K562 (cell line): ENCODE measurements at regions not wholly inside any gene's neighbourhood (a gene's known extent, or its start where the extent isn't known, plus 50 kb on each side); places are given as distances from the start of the nearest gene placed in this dataset.

Source experiments
- ATAC-seq: fragments of 200-7000 bp; cut with Tn5 transposase; 3 replicates; pipeline ENCODE4 v1.9.1; 2020; ENCODE audit warnings: moderate library complexity
- BruUV-seq: library from RNA; stranded (reverse); fragments of 400-500 nt; replicated peaks from 2 replicates; lab custom pipeline; 2021; lab: Mats Ljungman, UMichigan
- CTCF ChIA-PET: fragments of 300-600 bp; formaldehyde crosslinking; extraction: SDS; loops from one replicate; lab custom pipeline; 2021; ENCODE audit warnings: low intra/inter-chr PET ratio; lab: Yijun Ruan, JAX
- POLR2A ChIA-PET: fragments of 300-600, 350-650 bp; sonication (Branson Sonifier 250); formaldehyde crosslinking; extraction: SDS; loops from one replicate; lab custom pipeline; 2021; ENCODE audit warnings: antibody characterized with exemption, inconsistent platforms; lab: Yijun Ruan, JAX
- DNase-seq, 4 experiments: peaks; one replicate each; pipeline versions ENCODE4 v3.0.0 to v3.0.0-alpha.2; 2011 to 2018; ENCODE audit warnings: low spot score in 3 of 4, mixed read lengths in 3 of 4; ENCODE audit errors: extremely low read depth in 1 of 4
- FAIRE-seq: peaks from 2 replicates; lab custom pipeline; 2011; peaks lifted over from hg19 to GRCh38; lab: Jason Lieb, UNC
- H2AFZ ChIP-seq: 2 replicates; pipeline ENCODE4 v1.6.0; 2011; ENCODE audit warnings: low read depth, low read length, control low read depth, inconsistent platforms
- H3K27ac ChIP-seq: fragments of 200-600 bp; 3 replicates; pipeline ENCODE4 v1.8.0; 2011; ENCODE audit warnings: low read depth, mild to moderate bottlenecking, control low read depth, inconsistent platforms, low read length, moderate library complexity, mixed read lengths; ENCODE audit errors: extremely low read depth
- H3K27me3 ChIP-seq, 2 experiments: fragments of 300-600 bp in 1 of 2; 2 replicates in 1 of 2; 3 replicates in 1 of 2; pipeline versions ENCODE4 v1.6.0 to v1.8.0; 2011; ENCODE audit warnings: inconsistent platforms in 2 of 2, low read length in 2 of 2, mild to moderate bottlenecking in 1 of 2, mixed read lengths in 1 of 2, moderate library complexity in 1 of 2; ENCODE audit not compliant: control insufficient read depth in 2 of 2, insufficient read depth in 2 of 2
- H3K36me3 ChIP-seq: fragments of 300-600 bp; 3 replicates; pipeline ENCODE4 v1.8.0; 2011; ENCODE audit warnings: mild to moderate bottlenecking, low read length, inconsistent platforms; ENCODE audit not compliant: control insufficient read depth, insufficient read depth
- H3K4me1 ChIP-seq, 2 experiments: fragments of 200-600 bp in 1 of 2; replicated peaks in 1 of 2; 2 replicates in 1 of 2; 3 replicates in 1 of 2; pipeline versions ENCODE4 v1.5.1 to v1.8.0; 2011; ENCODE audit warnings: inconsistent platforms in 2 of 2, low read length in 2 of 2, mild to moderate bottlenecking in 1 of 2, mixed read lengths in 1 of 2, moderate library complexity in 1 of 2; ENCODE audit not compliant: control insufficient read depth in 2 of 2, insufficient read depth in 2 of 2
- H3K4me2 ChIP-seq: 2 replicates; pipeline ENCODE4 v1.6.1; 2011; ENCODE audit warnings: low read length, control low read depth, inconsistent platforms, mixed read lengths; ENCODE audit not compliant: insufficient read depth
- H3K4me3 ChIP-seq: fragments of 200-600 bp; sonication (generic), shearing (Covaris generic); 2 replicates; pipeline ENCODE4 v1.5.1; 2016; ENCODE audit warnings: control low read depth, inconsistent platforms
- H3K79me2 ChIP-seq: fragments of 200-600 bp; 3 replicates; pipeline ENCODE4 v1.8.0; 2011; ENCODE audit warnings: low read length, inconsistent platforms; ENCODE audit not compliant: control insufficient read depth, insufficient read depth
- H3K9ac ChIP-seq, 2 experiments: 2 replicates each; pipeline versions ENCODE4 v1.6.0 to v1.6.1; 2011; ENCODE audit warnings: low read depth in 2 of 2, low read length in 2 of 2, control low read depth in 1 of 2, inconsistent platforms in 1 of 2, mild to moderate bottlenecking in 1 of 2, mixed read lengths in 1 of 2; ENCODE audit not compliant: insufficient read depth in 1 of 2
- H3K9me1 ChIP-seq: one replicate; pipeline ENCODE4 v1.6.0; 2011; ENCODE audit warnings: inconsistent platforms, mild to moderate bottlenecking, low read length, moderate library complexity; ENCODE audit not compliant: control insufficient read depth, insufficient read depth
- H3K9me3 ChIP-seq: replicated peaks from 2 replicates; pipeline ENCODE4 v1.5.1; 2011; ENCODE audit warnings: low read depth, low read length, inconsistent platforms; ENCODE audit not compliant: control insufficient read depth, insufficient read depth
- H4K20me1 ChIP-seq: replicated peaks from 2 replicates; pipeline ENCODE4 v1.6.1; 2011; ENCODE audit warnings: low read length, inconsistent platforms, mixed read lengths; ENCODE audit not compliant: control insufficient read depth, insufficient read depth
- CEBPG ChIP-seq, 3 experiments: fragments of 200-800 bp in 1 of 3; sonication (Bioruptor generic) in 1 of 3; sonication (generic) in 1 of 3; formaldehyde crosslinking in 1 of 3; IDR thresholded peaks in 2 of 3; conservative IDR thresholded peaks in 1 of 3; 2 replicates each; pipeline versions ENCODE4 v1.6.1 to v1.8.0; 2016 to 2022; ENCODE audit warnings: missing compliant biosample characterization in 2 of 3, missing genetic modification characterization in 2 of 3, mild to moderate bottlenecking in 1 of 3, missing genetic modification reagents in 1 of 3
- CHD1 ChIP-seq: fragments of 200-600 bp; sonication (generic); IDR thresholded peaks from one replicate; pipeline ENCODE4 v1.6.1; 2012; ENCODE audit warnings: mild to moderate bottlenecking, moderate library complexity, low read length, inconsistent platforms
- FOXM1 ChIP-seq, 2 experiments: fragments of 450-650 bp in 1 of 2; sonication (generic) in 1 of 2; formaldehyde crosslinking in 1 of 2; IDR thresholded peaks; 2 replicates each; pipeline versions ENCODE4 v1.6.1 to v1.9.0; 2017 to 2022; ENCODE audit warnings: low read depth in 2 of 2, mild to moderate bottlenecking in 2 of 2, missing genetic modification reagents in 1 of 2, moderate library complexity in 1 of 2
- KLF6 ChIP-seq: fragments of 250-450 bp; sonication (Bioruptor Pico); IDR thresholded peaks from 2 replicates; pipeline ENCODE4 v1.4.0; 2020; ENCODE audit warnings: mild to moderate bottlenecking, moderate library complexity, borderline replicate concordance
- MXD1 ChIP-seq: fragments of 250-450 bp; sonication (Bioruptor Pico); IDR thresholded peaks from 2 replicates; pipeline ENCODE4 v1.8.0; 2021; ENCODE audit warnings: borderline replicate concordance, mild to moderate bottlenecking, moderate library complexity; ENCODE audit not compliant: poor library complexity, severe bottlenecking
- RB1 ChIP-seq: fragments of 450-650 bp; IDR thresholded peaks from 2 replicates; pipeline ENCODE4 v1.6.1; 2017; ENCODE audit warnings: low read depth, mild to moderate bottlenecking
- SPI1 ChIP-seq: IDR thresholded peaks from 2 replicates; pipeline ENCODE4 v1.6.1; 2011; ENCODE audit warnings: low read depth, low read length, control low read depth, borderline replicate concordance
- TBP ChIP-seq: optimal IDR thresholded peaks from 2 replicates; pipeline ENCODE3; 2011; ENCODE audit warnings: low read depth, low read length, improper control_type of control experiment
- WGBS: fragments of 100-300 bp; shearing (Covaris generic); methylation state at CpG from one replicate; pipeline ENCODE4 v1.1.6; 2016; ENCODE audit warnings: low coverage, mixed read lengths; ENCODE audit not compliant: insufficient coverage; ENCODE audit errors: missing lambda C conversion rate; 5-methylcytosine and 5-hydroxymethylcytosine counted together
- in situ Hi-C: fragments of 300-500 bp; cut with MboI; formaldehyde crosslinking; loops from 4 replicates; pipeline ENCODE4 v1.15.0; 2018; ENCODE audit warnings: inconsistent platforms, mixed read lengths
- intact Hi-C: fragments of 100-400 bp; cut with micrococcal nuclease; formaldehyde crosslinking; loops from 2 replicates; pipeline ENCODE4 v1.14.2; 2022
- TF ChIP-seq, protein P1 (sequence below): sonication (generic); formaldehyde crosslinking; IDR thresholded peaks from 2 replicates; pipeline ENCODE4 v1.9.0; 2022; ENCODE audit warnings: mild to moderate bottlenecking, missing genetic modification reagents
- TF ChIP-seq, protein P2 (sequence below): sonication (generic); formaldehyde crosslinking; IDR thresholded peaks from 2 replicates; pipeline ENCODE4 v1.8.1; 2023; ENCODE audit warnings: mild to moderate bottlenecking, missing genetic modification reagents

DNA sequence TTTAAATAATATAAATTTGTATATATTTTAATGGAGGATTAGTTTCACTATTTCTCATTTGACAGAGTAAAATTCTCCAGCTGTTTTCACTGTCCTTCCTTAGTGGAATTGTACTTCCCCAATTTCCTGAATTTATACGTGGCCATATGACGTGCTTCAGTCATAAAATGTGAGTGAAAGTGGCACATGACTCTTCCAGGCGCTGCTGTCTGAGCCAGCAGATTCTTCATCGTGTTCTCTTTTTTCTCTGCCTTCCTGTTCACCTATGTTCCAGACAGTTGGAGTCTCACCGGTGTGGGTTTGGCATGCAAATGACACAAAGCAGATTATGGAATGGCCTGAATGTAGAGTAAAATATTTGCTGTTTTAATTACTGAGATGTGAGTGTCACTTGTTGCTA is 684.1 kb downstream of the SEMA5A start:
- Histone ChIP-seq H3K4me3 (no peak overlapping the region), H3K4me1 (no peaks in the 10 kb centered on the region), H3K36me3 (no peaks in the 10 kb centered on the region), H3K27ac (no peak overlapping the region), H3K9ac (no peak overlapping the region), H3K4me2 (no peak overlapping the region), H3K9me3 (no peaks in the 10 kb centered on the region), H3K9me1 (no peaks in the 10 kb centered on the region), H4K20me1 (no peaks in the 10 kb centered on the region), H2AFZ (no peak overlapping the region), H3K79me2 (no peaks in the 10 kb centered on the region), H3K27me3 (no peaks in the 10 kb centered on the region)
- ChIA-PET CTCF (no interaction called here), POLR2A (interaction anchor here (0.6 kb wide), 1 partner anchor 92 kb away, joined by 3 read pairs; no protein-coding TSS in a partner anchor)
- intact Hi-C loops (no loop called here), in situ Hi-C loops (no loop called here)
- TF ChIP-seq, protein P1, sequence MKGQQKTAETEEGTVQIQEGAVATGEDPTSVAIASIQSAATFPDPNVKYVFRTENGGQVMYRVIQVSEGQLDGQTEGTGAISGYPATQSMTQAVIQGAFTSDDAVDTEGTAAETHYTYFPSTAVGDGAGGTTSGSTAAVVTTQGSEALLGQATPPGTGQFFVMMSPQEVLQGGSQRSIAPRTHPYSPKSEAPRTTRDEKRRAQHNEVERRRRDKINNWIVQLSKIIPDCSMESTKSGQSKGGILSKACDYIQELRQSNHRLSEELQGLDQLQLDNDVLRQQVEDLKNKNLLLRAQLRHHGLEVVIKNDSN (CRISPR knock-in tag) = no peak
- no peak for TF ChIP-seq CEBPG (CRISPR knock-in tag; IDR thresholded peaks at IDR 0.05)
- no peak for TF ChIP-seq CEBPG (tag; conservative IDR thresholded peaks at IDR 0.05 in 1 of 2, IDR thresholded peaks at IDR 0.05 in 1 of 2)
- TF ChIP-seq SPI1 = no peak
- TF ChIP-seq MXD1 (CRISPR knock-in tag) = no peak
- TF ChIP-seq KLF6 = no peak
- no peak for TF ChIP-seq CHD1
- no peak for TF ChIP-seq RB1
- TF ChIP-seq TBP = no peak
- TF ChIP-seq, protein P2, sequence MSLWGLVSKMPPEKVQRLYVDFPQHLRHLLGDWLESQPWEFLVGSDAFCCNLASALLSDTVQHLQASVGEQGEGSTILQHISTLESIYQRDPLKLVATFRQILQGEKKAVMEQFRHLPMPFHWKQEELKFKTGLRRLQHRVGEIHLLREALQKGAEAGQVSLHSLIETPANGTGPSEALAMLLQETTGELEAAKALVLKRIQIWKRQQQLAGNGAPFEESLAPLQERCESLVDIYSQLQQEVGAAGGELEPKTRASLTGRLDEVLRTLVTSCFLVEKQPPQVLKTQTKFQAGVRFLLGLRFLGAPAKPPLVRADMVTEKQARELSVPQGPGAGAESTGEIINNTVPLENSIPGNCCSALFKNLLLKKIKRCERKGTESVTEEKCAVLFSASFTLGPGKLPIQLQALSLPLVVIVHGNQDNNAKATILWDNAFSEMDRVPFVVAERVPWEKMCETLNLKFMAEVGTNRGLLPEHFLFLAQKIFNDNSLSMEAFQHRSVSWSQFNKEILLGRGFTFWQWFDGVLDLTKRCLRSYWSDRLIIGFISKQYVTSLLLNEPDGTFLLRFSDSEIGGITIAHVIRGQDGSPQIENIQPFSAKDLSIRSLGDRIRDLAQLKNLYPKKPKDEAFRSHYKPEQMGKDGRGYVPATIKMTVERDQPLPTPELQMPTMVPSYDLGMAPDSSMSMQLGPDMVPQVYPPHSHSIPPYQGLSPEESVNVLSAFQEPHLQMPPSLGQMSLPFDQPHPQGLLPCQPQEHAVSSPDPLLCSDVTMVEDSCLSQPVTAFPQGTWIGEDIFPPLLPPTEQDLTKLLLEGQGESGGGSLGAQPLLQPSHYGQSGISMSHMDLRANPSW = no peak
- no peak for TF ChIP-seq FOXM1 (IDR thresholded peaks at IDR 0.05; ENCODE audit: low read depth)
- TF ChIP-seq FOXM1 (CRISPR knock-in tag; IDR thresholded peaks at IDR 0.05; ENCODE audit: low read depth) = no peak
- no peak for ATAC-seq
- no TSS peak for BruUV-seq
- 0% methylated on average over 5 of the region's 5 CpGs for WGBS
- DNase-seq = no peak
- FAIRE-seq = no peak
